ENCODE measurements at regions not wholly inside any gene's neighbourhood (a gene's known extent, or its start where the extent isn't known, plus 50 kb on each side); places are given as distances from the start of the nearest gene placed in this dataset.

- H3K4me3 ChIP-seq = no peak overlapping the region
- intact Hi-C loops (cut with DNase I) = no loop called here
- no peaks in the 10 kb centered on the region for H3K9me3 ChIP-seq
- no peaks in the 10 kb centered on the region for H3K27me3 ChIP-seq
- no peak for DNase-seq
- TF ChIP-seq POLR2AphosphoS5 (IDR thresholded peaks at IDR 0.05) = no peak
- 71 to 91% methylated on average over 4 of the region's 4 CpGs for WGBS, 2 donors
- no peak overlapping the region for H3K27ac ChIP-seq
- no peaks in the 10 kb centered on the region for H3K4me1 ChIP-seq
- no peaks in the 10 kb centered on the region for H3K36me3 ChIP-seq
Observed at GRCh38 chr6:168791917-168792316, 350.9 kb downstream of the SMOC2 start.

DNA sequence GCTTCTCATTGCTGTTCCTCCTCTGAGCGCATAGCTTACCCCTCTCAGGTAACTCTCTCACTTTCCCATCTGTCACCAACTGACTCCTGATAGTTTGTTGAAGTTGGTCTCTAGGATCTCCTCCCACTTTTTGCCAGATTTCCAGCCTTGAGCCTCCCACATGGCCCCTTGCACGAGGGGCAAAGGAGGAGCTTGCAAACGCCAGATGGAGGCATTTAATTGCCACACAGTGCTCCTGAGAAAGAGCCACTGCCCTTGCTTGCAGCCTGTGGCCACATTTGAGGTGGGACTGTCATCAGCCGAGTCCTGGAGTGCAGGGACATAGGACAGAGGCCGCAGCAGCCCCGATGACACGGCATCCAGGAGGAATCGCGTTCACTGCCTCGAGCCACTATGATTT is 348.7 kb downstream of the SMOC2 start:
- intact Hi-C loops (cut with DNase I) = no loop called here
- DNase-seq = no peak
- no peaks in the 10 kb centered on the region for H3K9me3 ChIP-seq
- no peaks in the 10 kb centered on the region for H3K4me1 ChIP-seq
- TF ChIP-seq EP300 (IDR thresholded peaks at IDR 0.05) (no peak), CTCF (IDR thresholded peaks at IDR 0.05) (no peak), POLR2AphosphoS5 (IDR thresholded peaks at IDR 0.05) (no peak), POLR2A (IDR thresholded peaks at IDR 0.05) (no peak)
- H3K27ac ChIP-seq = no peak overlapping the region
- H3K4me3 ChIP-seq = no peak overlapping the region
- H3K27me3 ChIP-seq = no peaks in the 10 kb centered on the region
- 79 to 86% methylated on average over 10 of the region's 10 CpGs for WGBS, 2 donors
- no peaks in the 10 kb centered on the region for H3K36me3 ChIP-seq

DNA sequence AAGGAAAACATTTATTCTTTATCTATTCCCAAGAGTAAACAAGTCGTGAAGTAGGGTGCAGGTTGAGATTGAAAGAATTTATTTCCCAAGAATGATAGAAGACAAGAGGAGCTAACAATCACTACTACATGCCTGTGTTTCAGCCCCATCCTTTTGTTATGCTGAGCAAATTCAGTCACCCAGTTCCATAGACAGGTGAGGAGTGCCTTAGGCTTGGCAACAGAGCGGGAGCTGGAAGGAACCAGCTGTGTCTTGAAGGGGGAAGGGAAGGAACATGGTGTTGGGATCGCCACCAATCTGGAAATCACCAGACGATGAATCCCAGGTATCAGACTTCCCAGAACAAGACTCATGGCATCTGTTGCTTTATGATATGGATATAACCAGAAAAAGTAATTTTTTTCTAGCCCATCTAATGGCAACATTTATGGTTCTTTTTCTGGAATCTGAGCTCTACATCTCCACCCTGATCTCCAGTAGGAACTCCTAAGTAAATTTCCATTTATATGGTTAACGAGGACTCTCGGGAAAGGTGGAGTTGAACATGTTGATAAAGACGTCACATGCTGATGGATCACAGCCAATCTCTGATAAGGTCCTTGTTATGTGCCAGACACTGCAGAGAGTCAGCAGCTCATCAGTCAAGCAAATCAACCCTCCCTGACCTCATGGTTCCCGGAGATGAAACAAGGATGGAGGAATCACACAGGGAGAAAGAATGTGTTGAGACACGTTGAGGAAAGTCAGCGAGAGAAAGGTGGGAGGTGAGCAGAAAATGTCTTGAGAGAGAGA is 344.9 kb downstream of the SMOC2 start:
- no peak for DNase-seq
- Histone ChIP-seq H3K4me1 (no peaks in the 10 kb centered on the region), H3K4me3 (no peak overlapping the region), H3K27me3 (no peaks in the 10 kb centered on the region), H3K27ac (no peak overlapping the region), H3K9me3 (no peaks in the 10 kb centered on the region), H3K36me3 (no peaks in the 10 kb centered on the region)
- intact Hi-C loops (cut with DNase I) = no loop called here
- WGBS, 2 donors = 54 to 72% methylated on average over 10 of the region's 10 CpGs
- TF ChIP-seq EP300 (IDR thresholded peaks at IDR 0.05) = no peak
- TF ChIP-seq POLR2AphosphoS5 (IDR thresholded peaks at IDR 0.05) = no peak
- TF ChIP-seq CTCF (IDR thresholded peaks at IDR 0.05) = no peak
- TF ChIP-seq POLR2A (IDR thresholded peaks at IDR 0.05) = no peak

DNA sequence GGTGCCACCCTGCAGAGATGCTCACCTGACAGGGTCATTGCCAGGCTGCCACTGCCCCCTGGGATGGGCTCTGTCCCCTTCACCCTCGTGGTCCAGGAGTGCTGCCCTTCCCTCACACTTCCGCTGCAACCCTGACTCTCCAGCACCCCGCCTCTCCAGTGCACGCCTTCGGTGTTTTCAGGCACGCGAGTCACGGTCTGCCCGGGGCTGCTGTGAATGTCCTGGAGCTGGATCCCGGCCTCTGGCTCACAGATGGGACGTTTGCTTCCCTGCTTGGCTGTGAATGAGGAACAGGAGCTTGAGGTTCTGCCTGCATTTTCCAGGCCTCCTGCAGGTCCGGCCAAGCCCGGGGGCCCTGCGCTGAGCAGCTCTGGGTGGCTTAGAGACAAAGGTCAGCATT is 343.4 kb downstream of the SMOC2 start:
- intact Hi-C loops (cut with DNase I) = no loop called here
- no peaks in the 10 kb centered on the region for H3K4me1 ChIP-seq
- TF ChIP-seq POLR2A (IDR thresholded peaks at IDR 0.05) (no peak), CTCF (IDR thresholded peaks at IDR 0.05) (no peak), POLR2AphosphoS5 (IDR thresholded peaks at IDR 0.05) (no peak), EP300 (IDR thresholded peaks at IDR 0.05) (no peak)
- DNase-seq = no peak
- no peaks in the 10 kb centered on the region for H3K9me3 ChIP-seq
- 84% methylated on average over 14 of the region's 14 CpGs for WGBS, 2 donors
- no peaks in the 10 kb centered on the region for H3K27me3 ChIP-seq
- H3K36me3 ChIP-seq = no peaks in the 10 kb centered on the region
- no peak overlapping the region for H3K27ac ChIP-seq
- no peak overlapping the region for H3K4me3 ChIP-seq

- intact Hi-C loops (cut with DNase I) = no loop called here
- DNase-seq = no peak
- Histone ChIP-seq H3K27ac (no peak overlapping the region), H3K36me3 (no peaks in the 10 kb centered on the region), H3K4me3 (no peak overlapping the region), H3K9me3 (no peaks in the 10 kb centered on the region), H3K27me3 (no peaks in the 10 kb centered on the region), H3K4me1 (peaks cover 0 to 2% (median under 1%) of the 10 kb centered on the region in 4 donors)
- 91 to 94% methylated on average over 11 of the region's 11 CpGs for WGBS, 2 donors
- TF ChIP-seq POLR2AphosphoS5 (IDR thresholded peaks at IDR 0.05) (no peak), CTCF (IDR thresholded peaks at IDR 0.05) (no peak), POLR2A (IDR thresholded peaks at IDR 0.05) (no peak), EP300 (IDR thresholded peaks at IDR 0.05) (no peak)
Observed at GRCh38 chr6:168783720-168784119, 342.7 kb downstream of the SMOC2 start.
